Osteocyte (in vitro differentiated cells): ENCODE measurements at regions not wholly inside any gene's neighbourhood (a gene's known extent, or its start where the extent isn't known, plus 50 kb on each side); places are given as distances from the start of the nearest gene placed in this dataset.
"Not testable (repeated sequence)": the region's sequence is repeated elsewhere in the genome, so short reads cannot be mapped to it uniquely, and the experiment has no call there.

ENCODE experiments used
- DNase-seq: peaks from one replicate; pipeline ENCODE4 v3.0.0; 2021; ENCODE audit warnings: mixed read lengths; ENCODE audit not compliant: unreplicated experiment; ENCODE audit errors: extremely low spot score
- H3K27ac Mint-ChIP-seq: one replicate; pipeline ENCODE4 v1.8.0; 2021; ENCODE audit warnings: mild to moderate bottlenecking, mixed read lengths; ENCODE audit not compliant: unreplicated experiment
- H3K27me3 Mint-ChIP-seq: one replicate; pipeline ENCODE4 v1.8.0; 2021; ENCODE audit warnings: mixed read lengths; ENCODE audit not compliant: unreplicated experiment
- H3K36me3 Mint-ChIP-seq: one replicate; pipeline ENCODE4 v1.8.0; 2021; ENCODE audit warnings: mixed read lengths; ENCODE audit not compliant: unreplicated experiment
- H3K4me1 Mint-ChIP-seq: one replicate; pipeline ENCODE4 v1.8.0; 2021; ENCODE audit warnings: mixed read lengths; ENCODE audit not compliant: unreplicated experiment
- H3K4me3 Mint-ChIP-seq: one replicate; pipeline ENCODE4 v1.8.0; 2021; ENCODE audit warnings: mild to moderate bottlenecking, moderate library complexity, mixed read lengths; ENCODE audit not compliant: unreplicated experiment
- H3K9me3 Mint-ChIP-seq: one replicate; pipeline ENCODE4 v1.8.0; 2021; ENCODE audit warnings: mixed read lengths; ENCODE audit not compliant: unreplicated experiment
- CTCF ChIP-seq: fragments of 200-600 bp; sonication (generic); IDR thresholded peaks from 2 replicates; pipeline ENCODE4 v1.5.0; 2021; ENCODE audit warnings: antibody characterized with exemption, mild to moderate bottlenecking, moderate library complexity

- H3K27me3 Mint-ChIP-seq: no peaks in the 10 kb centered on the region
- no peak overlapping the region for H3K27ac Mint-ChIP-seq
- H3K4me3 Mint-ChIP-seq: no peak overlapping the region
- no peak for DNase-seq
- no peaks in the 10 kb centered on the region for H3K4me1 Mint-ChIP-seq
- no peak for TF ChIP-seq CTCF
- H3K36me3 Mint-ChIP-seq: no peaks in the 10 kb centered on the region
- no peaks in the 10 kb centered on the region for H3K9me3 Mint-ChIP-seq
These were observed 1480.4 kb downstream of the FAM181B start for GRCh38 chr11:81253244-81253643.

- no peak for TF ChIP-seq CTCF
- DNase-seq: no peak
- Mint-ChIP-seq H3K4me3 (no peak overlapping the region), H3K36me3 (no peaks in the 10 kb centered on the region), H3K9me3 (no peaks in the 10 kb centered on the region), H3K27ac (no peak overlapping the region), H3K27me3 (no peaks in the 10 kb centered on the region), H3K4me1 (no peaks in the 10 kb centered on the region)
These were observed 1486.7 kb downstream of the FAM181B start for GRCh38 chr11:81246941-81247340.

GRCh38 chr11:81245791-81246190 lies 1487.9 kb downstream of the FAM181B start:
- no peaks in the 10 kb centered on the region for H3K27me3 Mint-ChIP-seq
- no peaks in the 10 kb centered on the region for H3K9me3 Mint-ChIP-seq
- H3K36me3 Mint-ChIP-seq: no peaks in the 10 kb centered on the region
- DNase-seq: no peak
- H3K4me3 Mint-ChIP-seq: no peak overlapping the region
- no peaks in the 10 kb centered on the region for H3K4me1 Mint-ChIP-seq
- H3K27ac Mint-ChIP-seq: no peak overlapping the region
- no peak for TF ChIP-seq CTCF

- no peaks in the 10 kb centered on the region for H3K36me3 Mint-ChIP-seq
- no peaks in the 10 kb centered on the region for H3K4me1 Mint-ChIP-seq
- no peaks in the 10 kb centered on the region for H3K9me3 Mint-ChIP-seq
- H3K27me3 Mint-ChIP-seq: no peaks in the 10 kb centered on the region
- no peak for TF ChIP-seq CTCF
- no peak overlapping the region for H3K4me3 Mint-ChIP-seq
- no peak for DNase-seq
- no peak overlapping the region for H3K27ac Mint-ChIP-seq
These were observed 1491.9 kb downstream of the FAM181B start for GRCh38 chr11:81241672-81242275.

GRCh38 chr11:81237139-81237538 lies 1496.5 kb downstream of the FAM181B start:
- no peak overlapping the region for H3K27ac Mint-ChIP-seq
- H3K9me3 Mint-ChIP-seq: no peaks in the 10 kb centered on the region
- no peak for DNase-seq
- no peaks in the 10 kb centered on the region for H3K4me1 Mint-ChIP-seq
- TF ChIP-seq CTCF: peak; percentile 36
- H3K4me3 Mint-ChIP-seq: no peak overlapping the region
- H3K27me3 Mint-ChIP-seq: no peaks in the 10 kb centered on the region
- H3K36me3 Mint-ChIP-seq: no peaks in the 10 kb centered on the region

- H3K27me3 Mint-ChIP-seq, DNase-seq, H3K4me3 Mint-ChIP-seq, H3K36me3 Mint-ChIP-seq, H3K4me1 Mint-ChIP-seq, H3K9me3 Mint-ChIP-seq, H3K27ac Mint-ChIP-seq: not testable (repeated sequence)
These were observed 1506.3 kb downstream of the FAM181B start for GRCh38 chr11:81227409-81227808.
